NCI-H146 treated with DMSO at 0.1 percent for 48 hours (cell line): ENCODE measurements at regions not wholly inside any gene's neighbourhood (a gene's known extent, or its start where the extent isn't known, plus 50 kb on each side); places are given as distances from the start of the nearest gene placed in this dataset.

ENCODE experiments used
- DNase-seq: peaks from one replicate; lab custom pipeline; 2025; ENCODE audit not compliant: unreplicated experiment; lab: John Stamatoyannopoulos, UW

DNA sequence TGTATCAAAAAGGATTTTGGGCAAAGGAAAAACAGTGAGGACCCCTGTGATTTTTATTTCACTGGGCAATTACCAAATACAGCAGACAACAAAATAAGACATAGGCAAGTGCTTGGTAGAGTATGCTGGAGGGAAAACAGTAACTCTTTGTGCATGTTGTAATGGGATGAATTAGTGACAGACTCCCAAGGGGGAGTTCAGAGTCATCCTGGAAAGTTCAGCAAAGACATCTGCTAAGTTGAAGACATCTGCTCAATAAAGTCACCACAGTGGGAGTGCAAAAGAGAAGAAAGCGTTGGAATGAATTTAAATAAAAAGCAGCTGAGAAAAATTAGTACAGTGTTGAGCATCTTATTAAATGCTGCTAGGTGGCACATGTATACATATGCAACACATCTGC is 378.8 kb upstream of the ISX start:
- DNase-seq = no peak

- no peak for DNase-seq
Observed at GRCh38 chr22:34688825-34689224, 377.1 kb upstream of the ISX start.

DNA sequence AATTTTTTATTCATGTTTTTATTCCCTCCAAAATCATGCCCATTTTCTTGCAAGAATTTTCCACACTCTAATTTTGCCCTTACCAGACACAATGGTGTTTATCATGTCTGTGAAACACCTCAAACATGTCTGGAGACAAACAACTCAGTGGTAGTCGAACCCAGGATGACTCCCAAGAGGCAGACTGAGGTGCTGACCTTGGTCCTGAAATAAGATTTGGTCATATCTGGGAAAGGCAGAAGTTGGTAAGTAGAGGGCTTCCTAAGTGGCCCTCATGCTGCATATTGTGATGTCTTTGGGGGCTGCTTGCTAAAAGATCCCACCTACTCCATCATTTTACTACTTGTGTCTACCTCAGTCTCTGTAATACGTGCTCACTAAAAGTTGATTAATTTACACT is 369.4 kb upstream of the ISX start:
- DNase-seq = no peak

- DNase-seq = no peak
Observed at GRCh38 chr22:34702279-34702678, 363.7 kb upstream of the ISX start.

GRCh38 chr22:34709641-34710040 is 356.3 kb upstream of the ISX start:
- no peak for DNase-seq

- no peak for DNase-seq
Observed at GRCh38 chr22:34722901-34723300, 343.1 kb upstream of the ISX start.

DNA sequence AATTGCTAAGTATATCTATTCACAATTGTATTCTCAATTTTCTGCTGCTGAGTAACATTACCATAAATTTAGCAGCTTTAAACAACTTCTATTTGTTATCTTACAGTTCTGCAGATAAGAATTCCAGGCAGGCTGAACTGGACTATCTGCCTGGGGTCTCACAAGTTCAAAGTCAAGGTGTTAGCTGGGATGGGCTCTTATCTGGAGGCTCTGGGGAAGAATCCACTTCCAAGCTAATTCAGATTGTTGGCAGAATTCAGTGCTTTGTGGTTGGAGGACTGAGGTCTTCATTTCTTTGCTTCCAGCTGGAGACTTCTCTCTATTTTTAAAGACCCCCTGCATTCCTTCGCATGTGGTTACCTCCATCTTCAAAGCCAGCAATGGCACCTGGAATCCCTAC is 329.9 kb upstream of the ISX start:
- DNase-seq = no peak

GRCh38 chr22:34738661-34739400 is 327.1 kb upstream of the ISX start:
- no peak for DNase-seq

- no peak for DNase-seq
Observed at GRCh38 chr22:34743110-34743751, 322.7 kb upstream of the ISX start.

DNA sequence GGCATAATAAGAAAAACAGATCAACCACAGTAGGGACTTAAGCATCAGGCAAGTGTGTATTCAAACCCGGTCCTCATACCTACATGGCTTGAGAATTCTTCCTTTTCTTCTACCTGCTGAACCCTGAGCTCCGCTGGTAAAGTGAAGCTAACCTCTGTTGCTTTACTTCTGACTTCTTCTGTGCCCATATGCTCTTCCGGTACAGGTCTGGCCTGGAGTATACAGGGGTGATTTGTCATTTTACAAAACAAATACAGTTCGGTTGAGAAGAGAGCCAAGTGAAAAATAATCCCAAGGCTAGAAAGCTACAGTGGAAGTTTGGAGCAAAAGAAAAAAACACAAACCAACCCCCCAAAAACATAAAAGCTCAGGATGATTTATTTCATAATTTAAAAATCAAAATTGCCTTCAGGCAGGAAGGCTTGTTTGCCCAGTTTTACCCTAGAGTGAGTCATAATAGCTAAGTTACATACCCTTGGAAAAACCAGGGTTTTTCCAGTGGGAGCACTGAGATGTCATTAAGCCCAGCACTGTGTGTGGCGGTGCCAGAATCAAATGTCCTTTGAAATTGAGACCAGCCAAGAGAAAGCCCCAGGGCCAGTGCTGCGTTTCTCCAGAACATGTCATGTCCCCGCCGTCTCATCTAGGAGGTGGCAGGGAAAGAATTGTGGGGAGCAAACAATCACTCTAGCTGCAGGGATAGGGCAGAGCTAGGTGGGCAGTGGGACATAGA is 305.5 kb upstream of the ISX start:
- no peak for DNase-seq

DNA sequence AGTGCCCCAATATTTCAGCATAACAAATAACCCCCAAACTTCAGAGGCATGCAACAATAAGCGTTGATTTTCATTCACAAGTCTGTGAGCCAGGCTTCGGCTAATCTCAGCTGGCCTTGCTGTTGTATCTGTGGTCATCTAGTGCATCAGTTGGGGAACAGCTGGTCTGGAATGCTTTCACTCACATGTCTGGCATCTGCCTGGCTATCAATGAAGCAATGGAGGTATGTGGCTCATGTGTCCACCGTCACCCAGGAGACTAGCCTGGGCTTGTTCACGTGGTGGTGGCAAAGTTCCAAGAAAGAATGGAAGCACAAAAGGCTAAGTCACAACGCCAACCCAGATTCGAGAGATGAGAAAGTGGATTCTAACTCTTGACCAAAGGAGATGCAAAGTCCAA is 304.8 kb upstream of the ISX start:
- DNase-seq = no peak

DNA sequence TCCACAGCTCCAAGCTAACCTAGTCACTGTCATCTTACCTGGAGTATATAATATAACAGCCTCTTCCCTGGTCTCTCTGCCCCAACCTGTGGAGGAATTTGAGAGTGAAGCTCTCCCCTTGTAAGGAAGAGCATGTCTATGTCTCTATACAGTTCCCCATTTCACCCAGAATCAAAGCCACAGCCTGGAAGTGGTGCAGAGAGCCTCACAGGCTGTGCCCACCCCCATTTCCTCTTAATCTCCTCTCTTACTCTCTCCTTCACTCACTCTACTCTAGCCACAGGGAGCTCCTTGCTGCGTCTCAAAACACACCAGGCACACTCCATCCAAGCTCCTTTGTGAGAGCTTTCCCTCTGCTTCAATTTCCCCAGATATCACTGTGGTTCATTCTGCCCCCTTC is 302.5 kb upstream of the ISX start:
- DNase-seq = no peak

DNA sequence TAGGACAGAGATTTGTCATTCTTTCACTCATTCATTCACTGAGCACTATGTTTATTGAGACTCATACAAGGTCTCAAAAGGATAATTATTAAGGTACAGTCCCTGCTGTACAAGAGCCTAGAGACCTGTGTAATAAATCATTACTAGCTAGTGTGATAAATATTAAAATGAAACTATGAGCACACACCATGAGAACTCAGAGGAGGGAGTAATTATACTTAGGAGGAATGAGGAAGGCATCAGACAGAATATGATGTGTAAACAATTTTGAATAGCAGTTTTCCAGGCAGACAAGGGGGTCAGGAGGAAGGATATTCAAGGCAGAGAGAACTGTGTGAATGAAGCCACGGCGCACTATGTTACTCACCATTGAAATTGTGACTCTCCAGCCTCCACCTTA is 300.8 kb upstream of the ISX start:
- DNase-seq = no peak

- DNase-seq = no peak
Observed at GRCh38 chr22:34769361-34769760, 296.6 kb upstream of the ISX start.

DNA sequence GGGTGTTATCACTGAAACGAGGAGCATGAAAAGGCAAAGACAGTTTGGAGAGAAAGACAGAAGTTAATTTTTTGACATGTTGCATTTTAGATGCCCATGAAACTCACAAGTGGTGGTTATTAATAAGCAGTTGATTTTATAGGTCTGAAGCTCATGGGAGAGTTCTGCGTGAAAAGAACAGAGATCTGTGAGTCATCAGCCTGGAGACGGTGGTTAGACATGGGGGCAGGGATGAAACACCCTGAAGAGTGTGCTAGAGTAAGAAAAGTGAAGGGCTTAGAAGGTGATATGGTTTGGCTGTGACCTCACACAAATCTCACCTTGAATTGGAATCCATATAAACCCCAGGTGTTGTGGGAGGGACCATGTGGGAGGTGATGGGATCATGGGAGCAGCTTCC is 289.1 kb upstream of the ISX start:
- no peak for DNase-seq

- DNase-seq = no peak
Observed at GRCh38 chr22:34781681-34782080, 284.3 kb upstream of the ISX start.

- DNase-seq = no peak
Observed at GRCh38 chr22:34783436-34783835, 282.5 kb upstream of the ISX start.

GRCh38 chr22:34784056-34784455 is 281.9 kb upstream of the ISX start:
- DNase-seq = no peak

- DNase-seq = no peak
Observed at GRCh38 chr22:34797826-34798225, 268.1 kb upstream of the ISX start.

GRCh38 chr22:34798605-34799004 is 267.4 kb upstream of the ISX start:
- no peak for DNase-seq

DNA sequence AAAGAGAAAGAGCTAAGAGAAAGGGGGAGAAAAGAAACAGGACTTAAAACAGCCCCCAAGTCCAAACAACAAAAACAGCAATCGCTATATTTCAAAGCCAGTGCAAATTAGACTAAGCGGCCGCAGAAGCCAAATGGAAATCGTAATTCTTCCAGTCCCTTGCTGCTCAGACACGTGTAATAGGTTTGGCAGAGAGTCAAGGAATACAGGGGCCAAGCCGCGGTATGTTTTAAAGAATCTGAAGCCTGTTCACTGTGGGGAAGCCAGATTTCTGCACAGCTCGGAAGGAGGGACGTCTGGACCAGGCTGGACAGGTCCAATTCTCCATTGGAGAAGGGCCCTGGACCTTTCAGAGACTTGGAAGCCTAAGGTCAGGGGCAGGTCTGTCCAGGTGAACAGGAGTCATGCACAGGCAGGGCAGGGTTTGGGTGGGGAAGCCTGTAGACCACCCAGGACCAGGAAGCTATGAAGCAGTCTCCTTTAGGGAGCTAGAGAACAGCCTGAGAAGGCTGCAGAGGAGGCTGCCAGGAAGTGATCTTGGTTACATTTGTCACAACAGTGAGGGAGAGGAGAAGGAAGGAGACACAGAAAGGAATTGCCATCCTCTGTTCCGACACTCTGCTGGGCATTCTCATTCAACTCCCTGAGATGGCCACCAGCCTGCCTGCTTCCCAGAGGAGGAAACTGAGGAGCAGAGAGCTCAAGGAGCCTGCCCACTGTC is 265.5 kb upstream of the ISX start:
- no peak for DNase-seq

- no peak for DNase-seq
Observed at GRCh38 chr22:34801221-34801620, 264.7 kb upstream of the ISX start.
